ENCODE measurements at regions not wholly inside any gene's neighbourhood (a gene's known extent, or its start where the extent isn't known, plus 50 kb on each side); places are given as distances from the start of the nearest gene placed in this dataset.
A peak's percentile ranks its signal among the peaks of the same experiment; 100 is the strongest.

DNA sequence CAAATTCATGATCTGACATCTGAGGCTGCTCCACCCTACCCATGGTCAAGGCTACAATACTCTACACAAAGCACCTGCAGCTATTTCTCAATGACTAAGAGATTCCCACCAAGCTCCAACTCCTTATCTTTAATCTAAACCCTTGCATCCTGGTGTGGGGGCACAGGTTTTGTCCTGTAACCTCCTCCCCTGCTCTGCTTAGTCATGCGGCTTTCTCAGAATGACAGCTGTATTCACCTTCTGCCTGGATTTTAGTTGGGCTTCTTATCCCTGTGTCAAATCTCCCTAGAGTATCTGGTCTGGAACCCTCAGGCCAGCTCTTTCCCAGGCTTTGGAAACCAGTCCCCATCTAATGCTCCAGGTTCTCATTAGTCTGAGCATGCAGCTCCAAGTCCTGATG lies 159.0 kb downstream of the BARHL2 start:
- DNase-seq, result no peak

DNA sequence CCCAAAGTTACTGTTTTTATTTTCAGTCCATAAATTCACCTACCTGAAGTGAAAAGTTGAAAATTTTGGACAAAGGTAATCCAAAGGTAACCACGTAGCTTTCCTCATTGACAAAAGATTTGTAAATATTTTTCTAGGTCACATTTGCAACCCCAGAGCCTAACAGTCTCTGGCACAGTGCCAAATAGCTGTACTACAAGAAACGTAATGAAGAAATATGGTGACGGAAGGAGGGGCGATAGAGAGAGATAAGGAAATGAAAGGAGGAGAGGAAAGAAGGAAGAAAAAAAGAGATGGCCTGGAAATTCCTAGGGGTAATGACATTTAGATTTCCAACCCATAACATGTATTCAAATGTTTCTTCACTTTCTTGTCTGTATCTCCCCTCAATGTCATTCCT lies 159.4 kb downstream of the BARHL2 start:
- no peak for DNase-seq

DNA sequence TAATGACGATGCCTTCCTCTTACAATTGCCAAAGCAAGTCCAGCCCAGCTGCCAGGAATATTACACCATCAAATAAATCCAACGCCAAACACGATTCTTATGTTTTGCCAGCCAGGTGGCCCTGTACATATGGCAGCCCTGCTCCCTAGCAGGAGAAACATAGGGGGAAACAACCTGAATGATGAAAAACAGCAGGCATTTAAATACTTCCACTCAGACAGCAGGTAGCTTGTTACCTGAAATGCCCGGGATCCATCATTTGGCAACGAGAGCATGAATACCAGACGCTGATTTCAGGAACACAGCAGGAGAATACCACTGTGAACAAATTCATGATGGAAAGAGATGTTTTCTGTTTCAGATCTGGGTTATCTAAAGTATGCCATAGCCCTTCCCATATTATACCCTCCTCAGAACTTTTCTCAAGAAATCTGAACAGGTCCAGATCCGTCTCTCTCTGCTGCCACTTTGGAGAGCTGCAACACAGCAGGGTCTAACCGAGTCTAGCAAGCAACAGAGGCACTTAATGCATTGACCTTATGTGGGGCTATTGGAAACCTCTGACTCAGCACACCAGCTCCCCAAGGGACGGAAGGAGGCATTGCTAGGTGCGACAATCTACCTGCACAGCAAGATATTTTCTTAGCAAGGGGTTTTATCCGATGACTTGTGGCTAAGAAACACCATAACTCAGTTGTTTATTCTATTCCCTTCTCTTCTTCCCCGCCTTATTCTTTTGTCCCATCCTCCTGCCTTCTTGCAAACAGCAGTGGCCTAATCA lies 166.3 kb downstream of the BARHL2 start:
- DNase-seq, result no peak

DNA sequence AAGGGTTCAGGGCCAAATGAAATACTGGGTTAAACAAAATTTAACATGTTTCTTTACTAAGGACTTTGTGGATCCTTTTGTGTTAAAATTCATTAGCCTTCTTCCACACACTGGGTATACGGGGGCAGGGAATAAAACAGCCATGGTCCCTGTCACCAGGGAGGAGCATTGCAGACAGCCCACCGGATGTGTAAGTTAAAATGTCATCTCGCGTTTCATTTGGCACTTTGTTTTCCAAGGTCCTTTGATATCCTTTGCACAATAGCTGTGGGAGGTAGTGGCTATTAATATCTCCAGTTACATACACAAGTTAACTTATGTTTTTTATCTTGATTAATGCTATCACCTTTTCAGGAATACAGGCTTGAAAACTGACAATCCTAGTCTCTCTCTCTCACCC lies 172.7 kb downstream of the BARHL2 start:
- no peak for DNase-seq

DNA sequence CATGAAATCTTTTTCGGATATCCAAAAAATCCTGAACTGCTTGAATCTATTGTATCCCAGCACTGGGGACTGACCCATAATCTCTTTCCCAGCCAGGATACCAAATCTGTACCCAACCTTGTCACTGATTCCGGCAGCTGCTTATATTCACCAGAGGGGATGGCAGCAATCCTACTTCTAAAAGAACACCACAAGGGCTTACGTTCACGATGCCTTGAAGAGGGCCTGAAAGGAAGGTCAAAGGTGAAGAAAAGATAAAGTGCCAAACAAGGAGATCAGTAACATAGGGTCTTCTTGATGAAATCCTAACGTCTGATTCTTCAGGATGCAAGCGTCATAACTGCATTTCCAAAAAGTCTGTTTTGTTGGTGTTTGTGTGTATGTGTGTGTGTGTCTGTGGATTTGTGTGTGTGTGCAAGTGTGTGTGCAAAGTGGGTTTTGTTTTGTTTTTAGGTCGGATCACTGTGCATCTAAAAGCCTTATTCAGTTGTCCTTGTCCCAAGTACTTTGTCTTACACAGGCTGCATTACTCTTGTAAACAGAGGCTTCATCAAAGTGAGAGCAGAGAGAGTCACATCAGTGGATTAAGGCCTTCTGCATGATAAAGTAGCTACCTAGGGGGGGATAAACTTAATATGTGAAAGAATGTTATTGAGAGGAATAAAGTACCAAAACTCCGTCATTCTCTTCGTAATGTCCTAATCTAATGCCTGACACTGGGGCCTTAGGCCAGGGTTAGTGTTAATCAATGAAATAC lies 179.3 kb downstream of the BARHL2 start:
- no peak for DNase-seq

DNA sequence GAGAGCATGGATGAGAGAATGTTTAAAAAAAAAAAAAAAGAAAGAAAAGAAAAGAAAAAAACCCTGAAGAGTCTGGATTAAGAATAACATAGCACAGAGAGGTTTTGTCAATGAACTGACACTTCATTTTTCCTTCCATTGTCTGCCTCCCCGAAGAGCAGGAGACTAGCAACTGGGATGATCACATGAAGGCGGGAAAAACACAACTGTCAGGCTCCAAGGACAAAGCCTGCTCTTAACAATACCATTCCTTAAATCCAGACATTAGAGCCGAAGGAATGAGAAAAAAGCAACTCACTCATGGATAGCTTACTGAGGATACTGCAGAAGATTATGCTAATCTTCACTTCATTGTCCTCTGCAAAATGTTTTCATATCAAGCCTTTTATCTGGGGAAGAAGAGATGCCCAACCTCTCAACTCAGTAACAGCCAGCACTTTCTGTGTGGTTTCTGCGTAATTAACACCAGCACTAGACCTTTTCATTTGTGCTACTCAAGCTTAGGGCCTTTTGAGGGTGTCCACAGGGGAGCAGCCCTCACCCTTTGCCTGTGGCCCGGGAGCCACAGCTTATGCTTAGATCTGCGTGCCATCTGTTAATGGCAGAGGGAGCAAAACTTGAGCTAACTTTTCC lies 182.3 kb downstream of the BARHL2 start:
- no peak for DNase-seq

DNA sequence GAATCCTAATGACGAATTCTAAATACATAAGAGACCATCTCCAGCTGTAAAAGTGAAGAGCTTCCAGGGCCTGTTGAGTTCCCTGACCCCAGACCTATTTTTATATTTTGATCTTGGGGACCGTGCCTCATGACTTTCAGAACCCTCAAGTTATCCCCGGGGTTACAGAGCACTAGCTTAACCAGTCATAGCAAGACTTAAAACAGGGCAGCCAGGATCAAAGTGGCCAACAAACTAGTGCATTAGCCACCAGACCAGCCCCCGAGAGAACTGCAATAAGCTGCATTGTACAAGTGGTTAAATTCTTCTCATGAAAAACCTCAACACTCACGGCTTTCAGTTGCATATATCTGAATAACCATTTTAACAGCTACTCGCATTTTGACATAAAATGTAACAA lies 183.0 kb downstream of the BARHL2 start:
- peak; percentile 1 for DNase-seq

DNA sequence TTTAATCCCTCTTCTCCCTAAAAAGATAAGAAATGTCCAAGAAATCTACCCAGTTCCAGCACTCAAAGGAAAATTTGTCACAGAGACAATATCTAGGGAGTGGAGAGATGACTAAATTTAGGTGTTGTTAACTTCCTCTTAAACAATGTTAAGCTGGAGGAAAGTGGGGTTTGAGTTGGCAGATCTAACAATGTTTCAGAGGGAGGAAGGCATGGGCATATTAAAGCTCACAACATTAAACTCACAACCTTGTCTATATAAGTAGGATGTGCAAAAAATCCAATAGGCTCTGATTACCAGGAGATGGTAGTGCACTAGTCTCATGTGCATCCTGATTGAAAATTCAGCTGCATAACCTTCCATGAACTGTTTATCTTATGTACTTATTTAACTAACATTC lies 190.1 kb downstream of the BARHL2 start:
- DNase-seq, result no peak

DNA sequence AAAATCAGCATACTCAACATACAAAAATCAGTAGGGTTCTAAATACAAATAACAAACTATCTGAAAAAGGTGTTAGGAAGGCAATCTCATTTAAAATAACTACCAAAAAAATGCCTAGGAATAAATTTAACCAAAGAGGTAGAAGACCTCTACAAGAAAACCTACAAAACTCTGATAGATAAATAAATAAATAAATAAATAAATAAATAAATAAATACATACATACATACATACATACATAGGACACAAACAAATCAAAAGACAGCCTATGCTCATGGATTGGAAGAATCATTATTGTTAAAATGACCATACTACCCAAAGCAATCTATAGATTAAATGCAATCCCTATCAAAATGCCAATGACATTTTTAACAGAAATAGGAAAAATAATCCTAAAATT lies 194.7 kb downstream of the BARHL2 start:
- no peak for DNase-seq

DNA sequence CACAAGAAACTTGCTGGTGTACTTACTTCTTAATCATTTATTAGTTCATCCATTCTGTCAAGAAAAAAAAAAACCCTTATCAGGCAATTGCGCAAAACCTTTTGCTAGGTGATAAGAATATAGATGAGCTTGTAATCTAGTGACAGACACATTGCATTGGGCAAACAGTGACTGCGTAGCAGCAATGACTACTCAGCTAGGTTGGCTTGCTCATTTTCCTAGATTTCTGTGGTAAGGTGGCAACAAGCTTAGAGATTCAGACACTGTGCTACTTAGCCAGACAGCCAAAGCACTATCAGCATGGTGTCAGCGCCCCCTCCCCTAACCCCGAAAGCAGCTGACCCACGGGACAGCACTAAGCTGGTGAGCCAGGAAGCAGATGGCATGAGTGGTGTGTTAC lies 203.1 kb downstream of the BARHL2 start:
- DNase-seq, result no peak

DNA sequence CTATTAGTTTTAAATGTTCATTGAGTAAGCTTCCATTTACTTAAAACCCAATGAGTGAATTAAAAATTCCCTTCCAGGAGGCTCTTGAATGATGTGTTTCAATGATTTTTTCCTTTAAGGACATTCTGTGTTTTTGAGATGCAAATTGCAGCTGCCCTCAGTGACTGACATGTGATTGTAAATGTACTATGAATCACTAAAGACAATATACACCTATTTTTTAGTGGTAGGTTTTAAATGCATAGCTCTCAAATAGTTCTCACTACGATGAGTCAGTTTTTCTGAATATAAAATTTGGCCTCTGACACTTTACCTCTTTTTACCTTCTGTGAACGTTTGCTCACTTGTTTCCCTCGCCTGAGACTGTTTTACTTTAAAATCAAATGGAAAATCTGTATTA lies 204.7 kb downstream of the BARHL2 start:
- DNase-seq, result no peak

DNA sequence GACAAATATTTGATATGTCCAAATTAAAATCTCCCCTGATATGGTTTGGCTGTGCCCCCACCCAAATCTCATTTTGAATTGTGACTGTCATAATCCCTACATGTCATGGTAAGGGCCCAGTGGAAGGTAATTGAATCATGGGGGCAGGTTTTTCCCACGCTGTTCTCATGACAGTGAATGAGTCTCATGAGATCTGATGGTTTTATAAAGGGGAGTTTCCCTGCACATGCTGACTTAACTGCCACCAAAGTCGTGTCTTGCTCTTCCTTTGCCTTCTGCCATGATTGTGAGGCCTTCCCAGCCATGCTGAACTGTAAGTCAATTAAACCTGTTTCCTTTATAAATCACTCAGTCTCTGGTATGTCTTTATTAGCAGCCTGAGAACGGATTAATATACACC lies 207.0 kb downstream of the BARHL2 start:
- DNase-seq, result no peak

DNA sequence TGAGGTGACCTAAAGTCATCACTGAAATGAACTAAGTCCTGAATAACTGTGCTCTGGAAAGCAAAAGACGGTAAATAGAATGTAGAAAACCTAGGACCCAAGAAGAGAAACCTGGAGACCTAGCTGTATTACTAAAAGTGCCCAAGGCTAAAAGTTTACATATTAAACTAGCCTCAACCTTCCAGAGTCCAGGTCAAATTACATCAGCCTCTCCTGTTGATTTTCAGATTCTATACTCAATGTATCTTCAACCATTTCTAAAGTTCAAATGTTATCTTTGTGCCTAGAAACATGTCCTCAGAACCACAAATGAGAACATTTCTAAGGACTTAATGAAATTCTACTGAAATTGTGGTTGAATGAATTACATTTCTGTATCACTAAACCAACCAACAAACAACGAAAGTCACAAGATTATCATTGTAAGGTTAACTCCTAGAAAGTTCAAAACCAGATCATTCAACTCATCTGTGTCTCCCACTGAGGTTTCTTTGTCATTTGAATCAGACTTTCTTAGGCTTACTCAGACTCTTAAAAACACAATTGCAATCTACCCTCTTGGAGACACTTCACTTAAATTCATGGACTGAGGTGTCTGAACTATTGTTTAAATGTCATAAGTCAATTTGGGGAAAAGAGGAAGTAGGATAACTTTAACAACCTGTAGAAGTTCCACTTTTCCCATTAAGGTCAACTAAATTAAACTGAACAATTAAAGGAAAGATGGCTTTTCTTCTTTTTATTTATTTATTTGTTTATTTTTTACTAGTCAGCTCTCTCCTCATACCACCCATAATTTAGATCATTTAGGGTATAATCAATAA lies 207.7 kb downstream of the BARHL2 start:
- peak; percentile 6 for DNase-seq

DNA sequence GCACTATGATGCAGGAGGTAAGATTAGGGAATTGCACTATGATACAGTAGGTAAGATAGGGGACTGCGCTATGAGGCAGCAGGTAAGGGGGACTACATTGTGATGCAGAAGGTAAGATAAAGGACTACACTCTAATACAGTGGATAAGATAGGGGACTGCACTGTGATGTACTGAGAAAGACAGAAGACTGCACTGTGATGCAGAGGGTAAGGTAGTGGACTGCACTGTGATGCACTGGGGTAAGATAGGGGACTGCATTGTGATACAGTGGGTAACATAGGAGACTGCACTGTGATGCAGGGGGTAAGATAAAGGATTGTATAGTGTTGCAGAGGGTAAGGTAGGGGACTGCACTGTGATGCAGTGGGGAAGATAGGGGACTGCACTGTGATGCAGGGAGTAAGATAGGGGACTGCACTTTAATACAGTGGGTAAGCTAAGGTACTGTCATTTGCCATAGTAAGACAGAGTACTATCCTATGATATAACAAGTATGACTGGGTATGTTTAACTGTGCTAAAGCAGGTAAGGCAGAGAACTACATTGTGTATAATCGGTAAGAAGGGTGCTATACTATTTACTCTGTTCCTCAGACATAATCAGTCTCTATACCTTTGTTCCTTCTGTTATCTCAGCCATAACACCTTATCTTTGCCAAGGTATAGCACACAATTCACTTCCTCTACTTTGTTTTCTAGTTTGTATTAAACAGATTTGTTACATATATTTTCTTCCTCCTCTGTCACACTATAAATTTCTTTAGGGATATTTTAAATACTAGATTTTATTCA lies 208.5 kb downstream of the BARHL2 start:
- no peak for DNase-seq

DNA sequence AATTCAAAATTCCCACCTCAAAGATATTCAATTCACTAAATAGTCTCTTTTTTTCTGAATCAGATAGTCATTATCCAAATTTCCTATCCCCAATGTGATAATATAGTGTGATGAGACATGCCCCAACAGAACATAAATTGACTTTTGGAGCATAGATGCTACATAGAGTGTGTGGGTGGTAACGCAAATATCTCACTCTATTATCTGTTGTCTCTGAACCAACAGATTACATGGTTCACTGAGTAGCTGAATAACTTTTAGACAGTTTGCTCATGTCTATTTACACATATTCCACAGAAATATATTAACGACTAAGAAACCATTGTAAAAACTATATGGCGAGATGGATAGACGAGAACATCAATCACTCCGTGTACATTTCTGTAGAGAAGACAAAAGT lies 209.9 kb downstream of the BARHL2 start:
- DNase-seq, result no peak

DNA sequence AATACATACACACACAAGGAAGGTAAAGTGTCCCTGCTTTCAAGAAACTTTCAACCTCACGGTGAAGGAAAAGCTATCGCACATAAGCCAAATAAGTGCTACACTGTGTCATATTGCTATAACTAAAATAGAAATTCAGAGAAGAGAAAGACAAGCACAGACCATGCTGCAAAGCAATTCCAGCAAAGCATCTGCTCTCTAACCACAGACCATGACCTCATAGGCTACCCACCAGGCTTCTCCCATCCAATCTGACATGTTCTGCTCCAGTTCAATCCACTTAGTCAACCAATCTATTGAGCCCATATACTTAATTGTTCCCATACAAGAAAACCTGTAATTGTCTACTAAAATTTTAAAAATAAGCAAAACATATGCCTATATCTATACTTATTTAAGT lies 211.3 kb downstream of the BARHL2 start:
- DNase-seq, result no peak

DNA sequence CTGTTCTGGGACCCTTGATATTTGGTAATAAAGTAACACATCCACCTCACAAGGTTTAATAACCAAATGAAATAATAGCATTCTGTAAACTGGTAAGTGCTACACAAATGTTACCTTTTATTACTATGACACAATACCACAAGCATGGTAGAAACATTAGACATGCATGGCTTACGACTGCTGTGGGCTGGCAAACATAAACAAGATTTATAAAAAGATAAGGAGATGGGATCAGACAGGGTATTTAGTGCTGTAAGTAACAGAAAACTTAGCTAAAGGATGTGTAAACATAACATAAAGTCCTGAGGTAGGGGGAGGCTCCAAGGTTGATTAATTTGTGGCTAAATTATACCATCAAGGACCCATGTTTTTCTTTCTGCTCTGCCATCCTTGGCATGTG lies 212.6 kb downstream of the BARHL2 start:
- no peak for DNase-seq

DNA sequence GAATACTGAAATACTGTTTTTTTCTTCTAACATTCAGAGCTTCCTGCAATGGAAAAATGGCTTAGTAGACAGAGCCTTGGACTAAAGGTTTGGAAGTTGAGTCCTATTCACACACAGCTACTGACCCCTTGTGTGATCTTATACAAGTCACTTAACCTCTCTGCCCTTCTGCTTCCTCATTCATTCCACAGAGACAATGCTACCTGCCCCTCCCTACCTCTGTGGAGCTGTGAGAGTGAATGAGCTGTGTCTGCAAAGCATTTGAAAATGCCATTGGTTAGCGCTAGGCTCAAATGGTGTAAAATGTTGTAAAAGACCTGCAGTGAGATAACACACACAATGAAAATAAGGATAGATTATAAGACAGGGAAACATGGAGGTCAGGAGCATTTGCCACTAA lies 214.4 kb downstream of the BARHL2 start:
- no peak for DNase-seq

DNA sequence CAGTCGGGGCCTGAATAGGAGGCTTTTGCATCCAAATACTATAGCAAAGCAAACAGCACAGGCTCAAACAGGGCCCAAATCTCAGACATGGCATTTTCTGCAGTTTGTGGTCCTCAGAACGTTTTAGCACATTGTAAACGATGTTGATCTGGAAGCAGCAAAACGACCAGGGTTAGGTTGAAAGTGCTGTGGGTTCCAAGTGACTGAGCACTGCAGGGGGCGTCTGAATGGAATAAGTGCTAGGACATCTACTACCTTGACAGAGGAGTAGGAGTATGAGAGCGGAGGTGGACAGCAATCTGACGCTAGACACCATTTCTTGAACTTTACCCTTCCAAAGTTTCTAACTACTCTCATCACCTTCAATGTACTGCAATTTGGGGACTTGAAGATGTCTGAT lies 214.9 kb downstream of the BARHL2 start:
- no peak for DNase-seq

DNA sequence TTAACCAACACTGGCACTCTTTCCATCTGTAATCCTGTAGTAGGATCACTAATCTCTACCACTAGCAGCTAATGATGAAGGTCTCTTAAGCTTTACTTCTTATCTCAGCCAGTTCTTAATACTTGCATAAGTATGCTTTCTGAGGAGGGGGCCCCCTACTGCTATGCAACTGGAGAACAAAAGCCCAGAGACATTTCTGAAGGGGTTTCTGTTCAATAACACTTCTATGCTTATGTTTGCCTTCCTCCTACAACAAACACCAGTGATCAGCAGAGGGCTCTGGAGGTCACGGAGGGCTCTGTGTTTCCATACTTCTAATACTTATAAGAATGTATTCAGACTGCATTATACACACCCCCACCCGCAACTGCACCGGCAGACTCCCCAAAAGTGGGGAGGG lies 215.8 kb downstream of the BARHL2 start:
- no peak for DNase-seq

DNA sequence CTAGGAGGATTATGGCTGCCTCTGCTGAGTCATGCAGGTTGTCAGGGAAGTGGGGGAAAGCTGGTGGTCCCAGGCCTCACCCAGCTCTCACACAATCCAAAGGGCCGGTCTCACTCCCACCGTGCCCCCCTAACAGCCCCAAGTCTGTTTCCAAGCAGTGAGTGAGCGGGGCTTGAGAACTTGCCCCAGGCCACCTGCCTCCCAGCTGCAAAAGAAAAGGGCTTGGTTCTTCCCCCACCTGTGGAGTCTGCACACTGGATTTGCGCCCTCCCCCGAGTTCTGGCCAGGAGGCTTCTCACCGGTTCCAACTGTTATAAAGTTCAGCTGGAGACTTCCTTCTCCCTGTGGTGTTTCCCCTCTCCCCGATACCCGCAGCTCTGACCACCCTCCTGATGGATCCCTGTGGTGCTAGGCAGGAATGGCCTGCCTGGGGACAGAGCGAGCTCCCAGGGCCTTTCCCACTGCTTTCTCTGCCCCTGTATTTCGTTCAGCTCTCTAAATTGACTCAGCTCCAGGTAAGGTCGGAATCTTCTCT lies 222.3 kb downstream of the BARHL2 start:
- no peak for DNase-seq

DNA sequence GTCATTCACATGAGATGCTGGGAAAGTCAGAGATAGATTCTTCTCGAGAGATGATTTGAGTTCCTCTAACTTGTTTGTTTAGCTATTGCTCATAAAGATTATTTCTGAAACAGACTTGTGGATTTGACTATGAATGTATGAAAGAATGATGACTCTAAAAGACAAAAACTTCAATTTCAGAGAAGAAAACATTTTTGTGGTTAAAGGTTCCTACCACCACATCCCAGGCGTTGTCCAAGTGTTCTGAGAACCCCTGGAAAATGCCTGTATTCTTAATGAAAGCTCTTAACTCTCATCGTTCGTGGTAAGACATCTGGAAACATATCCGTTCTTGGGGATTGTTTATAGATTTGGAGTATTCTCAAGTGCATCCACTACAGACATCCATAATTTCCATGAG lies 228.7 kb downstream of the BARHL2 start:
- no peak for DNase-seq
